IMR-90 (cell line): ENCODE measurements at regions not wholly inside any gene's neighbourhood (a gene's known extent, or its start where the extent isn't known, plus 50 kb on each side); places are given as distances from the start of the nearest gene placed in this dataset.
A peak's percentile ranks its signal among the peaks of the same experiment; 100 is the strongest.

Source experiments
- ATAC-seq: fragments of 200-7000 bp; cut with Tn5 transposase; 2 replicates; pipeline ENCODE4 v1.9.1; 2020; ENCODE audit warnings: low read depth, mild to moderate bottlenecking, moderate library complexity
- BruUV-seq: library from RNA; stranded (reverse); fragments of 400-500 nt; replicated peaks from 2 replicates; lab custom pipeline; 2021; lab: Mats Ljungman, UMichigan
- CTCF ChIA-PET: fragments of 300-600 bp; formaldehyde crosslinking; extraction: SDS; loops from one replicate; lab custom pipeline; 2021; ENCODE audit warnings: antibody characterized with exemption; lab: Yijun Ruan, JAX
- POLR2A ChIA-PET: fragments of 300-600 bp; sonication (Branson Sonifier 250); formaldehyde crosslinking; loops from one replicate; lab custom pipeline; 2022; ENCODE audit warnings: antibody characterized with exemption; ENCODE audit not compliant: unreplicated experiment; lab: Charles Lee
- DNase-seq: peaks from one replicate; pipeline ENCODE4 v3.0.0; 2013
- H2AFZ ChIP-seq: replicated peaks from 2 replicates; pipeline ENCODE3; 2013; ENCODE audit warnings: low read length, mild to moderate bottlenecking; ENCODE audit not compliant: poor library complexity
- H2AK5ac ChIP-seq: 2 replicates; pipeline ENCODE4 v1.6.1; 2013; ENCODE audit warnings: low read depth, low read length, inconsistent platforms
- H2AK9ac ChIP-seq: replicated peaks from 2 replicates; pipeline ENCODE3; 2013; ENCODE audit warnings: mild to moderate bottlenecking, low read depth, low read length, moderate library complexity; ENCODE audit not compliant: poor library complexity
- H2BK120ac ChIP-seq: 2 replicates; pipeline ENCODE4 v1.6.1; 2013; ENCODE audit warnings: low read depth, low read length, inconsistent platforms
- H2BK15ac ChIP-seq: 3 replicates; pipeline ENCODE4 v1.6.1; 2013; ENCODE audit warnings: low read depth, low read length, inconsistent platforms
- H2BK20ac ChIP-seq: 2 replicates; pipeline ENCODE4 v1.6.1; 2013; ENCODE audit warnings: low read depth, mild to moderate bottlenecking, inconsistent platforms, low read length, moderate library complexity
- H2BK5ac ChIP-seq: 2 replicates; pipeline ENCODE4 v1.6.1; 2013; ENCODE audit warnings: mild to moderate bottlenecking, low read depth, low read length, inconsistent platforms; ENCODE audit not compliant: poor library complexity, severe bottlenecking
- H3K14ac ChIP-seq: replicated peaks from 2 replicates; pipeline ENCODE4 v1.6.1; 2013; ENCODE audit warnings: low read depth, low read length, inconsistent platforms
- H3K18ac ChIP-seq: 2 replicates; pipeline ENCODE4 v1.6.1; 2013; ENCODE audit warnings: low read depth, low read length, control low read depth
- H3K23ac ChIP-seq: 2 replicates; pipeline ENCODE4 v1.6.1; 2013; ENCODE audit warnings: low read depth, low read length, inconsistent platforms
- H3K27ac ChIP-seq: 2 replicates; pipeline ENCODE4 v1.5.1; 2013; ENCODE audit warnings: mild to moderate bottlenecking, control low read depth, low read length; ENCODE audit not compliant: insufficient read depth
- H3K27me3 ChIP-seq: 2 replicates; pipeline ENCODE4 v1.6.1; 2013; ENCODE audit warnings: low read length; ENCODE audit not compliant: control insufficient read depth, insufficient read depth
- H3K36me3 ChIP-seq: 2 replicates; pipeline ENCODE4 v1.6.1; 2013; ENCODE audit warnings: low read length, mixed read lengths; ENCODE audit not compliant: control insufficient read depth, insufficient read depth
- H3K4ac ChIP-seq: 2 replicates; pipeline ENCODE4 v1.6.1; 2013; ENCODE audit warnings: low read depth, low read length, inconsistent platforms
- H3K4me1 ChIP-seq: 2 replicates; pipeline ENCODE4 v1.6.1; 2013; ENCODE audit warnings: low read length, mixed read lengths; ENCODE audit not compliant: control insufficient read depth, insufficient read depth
- H3K4me2 ChIP-seq: 2 replicates; pipeline ENCODE4 v1.6.1; 2013; ENCODE audit warnings: low read depth, mild to moderate bottlenecking, control low read depth, low read length, moderate library complexity
- H3K4me3 ChIP-seq: 2 replicates; pipeline ENCODE4 v1.5.1; 2013; ENCODE audit warnings: low read depth, mild to moderate bottlenecking, control low read depth, low read length, moderate library complexity; ENCODE audit not compliant: insufficient read depth
- H3K56ac ChIP-seq: 2 replicates; pipeline ENCODE4 v1.6.1; 2013; ENCODE audit warnings: low read length, inconsistent platforms; ENCODE audit not compliant: insufficient read depth; ENCODE audit errors: extremely low read depth
- H3K79me1 ChIP-seq, 2 experiments: 2 replicates each; pipeline ENCODE4 v1.6.1; 2013; ENCODE audit warnings: low read length in 2 of 2, inconsistent platforms in 1 of 2, low read depth in 1 of 2
- H3K9ac ChIP-seq: 2 replicates; pipeline ENCODE4 v1.6.1; 2013; ENCODE audit warnings: low read depth, low read length, control low read depth
- H3K9me1 ChIP-seq: 2 replicates; pipeline ENCODE4 v1.6.1; 2013; ENCODE audit warnings: low read length, inconsistent platforms; ENCODE audit not compliant: insufficient read depth
- H3K9me3 ChIP-seq: 2 replicates; pipeline ENCODE4 v1.6.1; 2013; ENCODE audit warnings: low read length; ENCODE audit not compliant: control insufficient read depth, insufficient read depth
- H4K20me1 ChIP-seq: 2 replicates; pipeline ENCODE4 v1.6.1; 2013; ENCODE audit warnings: low read length, inconsistent platforms; ENCODE audit not compliant: insufficient read depth
- H4K5ac ChIP-seq: 2 replicates; pipeline ENCODE4 v1.6.1; 2013; ENCODE audit warnings: mild to moderate bottlenecking, low read depth, low read length, control low read depth
- H4K8ac ChIP-seq, 2 experiments: 2 replicates each; pipeline ENCODE4 v1.6.1; 2013; ENCODE audit warnings: low read depth in 2 of 2, low read length in 2 of 2, control low read depth in 1 of 2, inconsistent platforms in 1 of 2
- H4K91ac ChIP-seq: 2 replicates; pipeline ENCODE4 v1.6.1; 2013; ENCODE audit warnings: low read depth, low read length, inconsistent platforms; ENCODE audit not compliant: insufficient read depth
- CEBPB ChIP-seq: IDR thresholded peaks from 2 replicates; pipeline ENCODE4 v1.6.1; 2012; ENCODE audit warnings: low read depth, low read length, improper control_type of control experiment
- MXI1 ChIP-seq: IDR thresholded peaks from 2 replicates; pipeline ENCODE4 v1.6.1; 2012; ENCODE audit warnings: low read depth, mild to moderate bottlenecking, low read length, moderate library complexity, borderline replicate concordance
- RAD21 ChIP-seq: IDR thresholded peaks from 2 replicates; pipeline ENCODE4 v1.6.1; 2012; ENCODE audit warnings: low read length, improper control_type of control experiment
- RFX5 ChIP-seq: IDR thresholded peaks from 2 replicates; pipeline ENCODE4 v1.8.0; 2012; ENCODE audit warnings: low read depth, mild to moderate bottlenecking, low read length, moderate library complexity
- dilution Hi-C: fragments of 300-500 bp; cut with HindIII; formaldehyde crosslinking; loops from one replicate; pipeline ENCODE4 v1.14.3; 2018; ENCODE audit warnings: low sequenced_read_pairs; ENCODE audit not compliant: unreplicated experiment
- in situ Hi-C: fragments of 300-500 bp; cut with MboI; formaldehyde crosslinking; loops from 3 replicates; pipeline ENCODE4 v1.14.3; 2019; ENCODE audit warnings: low sequenced_read_pairs, inconsistent platforms, mixed read lengths
- intact Hi-C: fragments of 100-400 bp; cut with micrococcal nuclease; formaldehyde crosslinking; loops from 2 replicates; pipeline ENCODE4 v1.10.0; 2022
- TF ChIP-seq, protein P1 (sequence below): fragments of 150-350 bp; IDR thresholded peaks from 2 replicates; pipeline ENCODE4 v1.6.1; 2017; ENCODE audit warnings: mild to moderate bottlenecking, antibody characterized with exemption, low read length, low read depth

DNA sequence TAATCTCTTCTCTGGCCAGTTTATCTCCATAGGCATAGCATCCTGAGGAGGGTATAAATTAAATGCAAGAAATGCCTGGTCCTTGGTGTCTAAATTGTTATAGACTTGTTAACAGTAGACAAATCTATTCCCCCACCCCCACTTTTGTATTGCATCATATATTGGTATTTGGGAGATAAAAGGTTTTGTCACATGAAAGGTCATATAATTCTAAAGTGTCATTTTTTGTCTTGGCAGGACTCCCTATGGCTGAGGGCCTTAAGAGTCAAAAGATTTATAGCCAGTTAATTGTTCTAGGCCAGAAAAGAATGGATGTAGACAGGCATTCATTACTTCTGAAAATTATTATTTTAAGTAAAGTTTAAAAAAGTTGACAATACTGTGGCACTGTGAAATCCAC lies 90.3 kb upstream of the MOCS2 start:
- H2BK5ac ChIP-seq: no peak overlapping the region
- intact Hi-C loops: loop anchor here (5.0 kb wide), 1 partner anchor 42 kb away; no protein-coding TSS in a partner anchor
- no peak overlapping the region for H2AFZ ChIP-seq
- no peak overlapping the region for H3K23ac ChIP-seq
- ChIA-PET CTCF (interaction anchor here (0.8 kb wide), 1 partner anchor 411 kb away, joined by 3 read pairs; no protein-coding TSS in a partner anchor), POLR2A (no interaction called here)
- no peak for ATAC-seq
- H4K5ac ChIP-seq: no peak overlapping the region
- TF ChIP-seq RFX5 (no peak), RAD21 (no peak), CEBPB (peak; percentile 48), MXI1 (no peak)
- TF ChIP-seq, protein P1, sequence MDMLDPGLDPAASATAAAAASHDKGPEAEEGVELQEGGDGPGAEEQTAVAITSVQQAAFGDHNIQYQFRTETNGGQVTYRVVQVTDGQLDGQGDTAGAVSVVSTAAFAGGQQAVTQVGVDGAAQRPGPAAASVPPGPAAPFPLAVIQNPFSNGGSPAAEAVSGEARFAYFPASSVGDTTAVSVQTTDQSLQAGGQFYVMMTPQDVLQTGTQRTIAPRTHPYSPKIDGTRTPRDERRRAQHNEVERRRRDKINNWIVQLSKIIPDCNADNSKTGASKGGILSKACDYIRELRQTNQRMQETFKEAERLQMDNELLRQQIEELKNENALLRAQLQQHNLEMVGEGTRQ: no peak
- H3K9ac ChIP-seq: no peak overlapping the region
- H4K8ac ChIP-seq: no peak overlapping the region
- H3K79me1 ChIP-seq: no peaks in the 10 kb centered on the region
- H4K91ac ChIP-seq: no peak overlapping the region
- H2BK20ac ChIP-seq: 0 out of 2 replicates have a peak overlapping the region, but pooled peaks have one; percentile 50
- H2BK15ac ChIP-seq: no peak overlapping the region
- no peaks in the 10 kb centered on the region for H3K4me1 ChIP-seq
- H3K4ac ChIP-seq: no peak overlapping the region
- no TSS peak for BruUV-seq
- H2AK9ac ChIP-seq: no peak overlapping the region
- H4K20me1 ChIP-seq: no peaks in the 10 kb centered on the region
- no peaks in the 10 kb centered on the region for H3K27me3 ChIP-seq
- H3K4me3 ChIP-seq: no peak overlapping the region
- H3K36me3 ChIP-seq: no peaks in the 10 kb centered on the region
- no peaks in the 10 kb centered on the region for H3K9me1 ChIP-seq
- no peak overlapping the region for H3K27ac ChIP-seq
- H2BK120ac ChIP-seq: no peak overlapping the region
- DNase-seq: no peak
- H3K18ac ChIP-seq: no peak overlapping the region
- no peak overlapping the region for H3K56ac ChIP-seq
- in situ Hi-C loops: no loop called here
- no peaks in the 10 kb centered on the region for H3K9me3 ChIP-seq
- H3K14ac ChIP-seq: no peak overlapping the region
- dilution Hi-C loops: no loop called here
- H3K4me2 ChIP-seq: no peak overlapping the region
- H2AK5ac ChIP-seq: no peak overlapping the region
